Upper lobe of left lung (tissue), 6 donors: ENCODE measurements at regions not wholly inside any gene's neighbourhood (a gene's known extent, or its start where the extent isn't known, plus 50 kb on each side); places are given as distances from the start of the nearest gene placed in this dataset.

Experiments
- ATAC-seq, 2 donors: fragments of 200-7000 bp; cut with Tn5 transposase; one replicate each; pipeline ENCODE4 v1.9.1; 2022; ENCODE audit warnings: mild to moderate bottlenecking in 2 of 2, moderate library complexity in 2 of 2; ENCODE audit not compliant: low FRiP score in 2 of 2
- DNase-seq, 2 donors: peaks; one replicate each; pipeline ENCODE4 v3.0.0-alpha.2; 2019 to 2020
- H3K27ac ChIP-seq, 4 donors: fragments of 200-600 bp; sonication (generic); one replicate each; pipeline ENCODE4 v1.5.1; 2016 to 2019
- H3K27me3 ChIP-seq, 4 donors: fragments of 200-600 bp; sonication (generic); one replicate each; pipeline ENCODE4 v1.5.1; 2017 to 2019
- H3K36me3 ChIP-seq, 4 donors: fragments of 200-600 bp; sonication (generic); one replicate each; pipeline ENCODE4 v1.5.1; 2016 to 2019
- H3K4me1 ChIP-seq, 4 donors: fragments of 200-600 bp; sonication (generic); one replicate each; pipeline ENCODE4 v1.5.1; 2018 to 2019
- H3K4me3 ChIP-seq, 4 donors: fragments of 200-600 bp; sonication (generic); one replicate each; pipeline ENCODE4 v1.5.1; 2017 to 2019; ENCODE audit warnings: mild to moderate bottlenecking in 2 of 4, moderate library complexity in 1 of 4
- H3K9me3 ChIP-seq, 4 donors: fragments of 200-600 bp; sonication (generic); one replicate each; pipeline ENCODE4 v1.5.1; 2018 to 2019
- CTCF ChIP-seq, 6 experiments: fragments of 450-650 bp in 4 of 6; fragments of 200-600 bp in 2 of 6; sonication (generic) in 2 of 6; IDR thresholded peaks; one replicate each; pipeline ENCODE4 v1.5.1; 2016 to 2019; ENCODE audit warnings: antibody characterized with exemption in 6 of 6
- EP300 ChIP-seq, 4 donors: sonication (generic); formaldehyde crosslinking; IDR thresholded peaks; one replicate each; pipeline ENCODE4 v1.5.1; 2017; ENCODE audit warnings: antibody characterized with exemption in 4 of 4, control low read depth in 2 of 4
- POLR2A ChIP-seq, 4 donors: fragments of 450-650 bp; IDR thresholded peaks; one replicate each; pipeline ENCODE4 v1.5.1; 2016 to 2017; ENCODE audit warnings: antibody characterized with exemption in 4 of 4, mild to moderate bottlenecking in 2 of 4
- POLR2AphosphoS5 ChIP-seq, 2 donors: sonication (generic); formaldehyde crosslinking; IDR thresholded peaks; one replicate each; pipeline ENCODE4 v1.5.1; 2017; ENCODE audit warnings: antibody characterized with exemption in 2 of 2
- whole genome bisulfite sequencing, 2 donors: methylation state at CpG; one replicate each; pipeline ENCODE4 v1.1.5; 2017 to 2018; 5-methylcytosine and 5-hydroxymethylcytosine counted together
- donor health status: DM: no; HTN: no; CAD: no; lungs with moderate emphysema.
- donor health status: DM: no; HTN: yes; CAD: no; lungs with severe emphysema.

DNA sequence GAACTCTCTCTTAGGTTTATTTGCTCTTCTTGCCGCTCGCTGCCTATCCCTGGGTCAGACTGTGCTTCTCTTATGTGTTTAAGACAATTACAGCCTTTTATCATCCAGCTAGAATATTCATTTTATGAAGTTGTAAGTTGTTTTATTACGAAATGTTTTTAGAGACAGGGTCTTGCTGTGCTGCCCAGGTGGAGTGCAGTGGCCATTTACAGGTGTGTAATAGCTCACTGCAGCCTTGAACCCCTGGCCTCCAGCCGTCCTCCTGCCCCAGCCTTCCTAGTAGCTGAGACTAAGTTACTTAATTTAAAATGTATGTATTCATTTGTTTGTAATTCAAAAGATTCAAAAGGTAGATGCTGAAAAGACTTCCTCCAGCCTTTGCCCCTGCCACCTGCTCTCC is 99.0 kb upstream of the KIF26B start:
- Histone ChIP-seq H3K36me3 (no peaks in the 10 kb centered on the region), H3K9me3 (no peaks in the 10 kb centered on the region), H3K27ac (no peak overlapping the region), H3K4me3 (no peak overlapping the region), H3K4me1 (peaks cover 3 to 25% (median 9%) of the 10 kb centered on the region in 4 donors), H3K27me3 (no peaks in the 10 kb centered on the region)
- 57 to 74% methylated on average over 4 of the region's 4 CpGs for WGBS, 2 donors
- ATAC-seq (no peak), DNase-seq (no peak)
- TF ChIP-seq POLR2A (IDR thresholded peaks at IDR 0.05) (no peak), CTCF (IDR thresholded peaks at IDR 0.05) (no peak), POLR2AphosphoS5 (IDR thresholded peaks at IDR 0.05) (no peak), EP300 (IDR thresholded peaks at IDR 0.05) (no peak)

DNA sequence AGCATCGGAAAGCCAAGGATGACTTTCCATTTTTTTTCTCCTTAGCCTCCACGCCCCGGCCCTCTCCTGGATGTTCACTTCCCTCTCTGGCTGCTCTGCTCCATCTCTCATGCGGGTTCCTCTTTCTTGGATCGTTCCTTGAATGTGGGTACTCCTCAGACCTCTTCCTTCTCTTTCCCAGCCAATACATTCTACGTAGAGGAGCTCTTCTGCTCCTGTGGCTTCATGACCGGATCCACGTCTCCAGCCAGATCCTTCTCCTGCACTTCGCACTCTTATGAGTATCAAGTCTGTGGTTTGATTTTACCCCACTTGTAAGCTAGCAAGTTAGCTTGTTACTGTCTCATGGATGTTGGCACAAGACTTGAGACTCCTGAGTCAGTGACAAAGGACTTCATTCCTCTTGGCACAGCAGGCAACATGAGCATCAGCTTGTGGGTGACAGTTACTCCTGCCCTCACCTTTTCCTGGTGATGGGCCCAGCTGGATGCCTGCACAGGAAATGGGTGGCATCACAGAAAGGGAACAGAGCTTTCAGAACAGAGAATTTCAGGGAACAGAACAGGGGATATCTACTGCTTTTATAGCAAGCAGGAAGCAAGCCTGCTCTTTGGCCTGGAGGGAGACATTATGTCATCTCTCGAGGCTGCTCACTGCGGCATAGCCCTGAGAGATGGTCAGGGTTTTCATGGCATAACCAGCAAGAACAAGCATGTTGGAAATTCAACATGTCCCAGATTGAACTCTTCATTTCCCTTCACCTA is 100.1 kb upstream of the KIF26B start:
- H3K27ac ChIP-seq: peak overlapping the region in 2 of 4 donors; percentile 38 to 51
- H3K4me1 ChIP-seq: peaks cover 3 to 20% (median 9%) of the 10 kb centered on the region in 4 donors
- no peaks in the 10 kb centered on the region for H3K9me3 ChIP-seq
- H3K4me3 ChIP-seq: peak overlapping the region in 1 of 4 donors; percentile 15
- peak in 1 of 2 donors; percentile 54 for DNase-seq
- 75 to 82% methylated on average over 11 of the region's 11 CpGs for WGBS, 2 donors
- ATAC-seq: peak in 1 of 2 donors; percentile 63
- H3K36me3 ChIP-seq: no peaks in the 10 kb centered on the region
- TF ChIP-seq CTCF (IDR thresholded peaks at IDR 0.05) (no peak), POLR2AphosphoS5 (IDR thresholded peaks at IDR 0.05) (no peak), EP300 (IDR thresholded peaks at IDR 0.05) (no peak), POLR2A (IDR thresholded peaks at IDR 0.05) (no peak)
- H3K27me3 ChIP-seq: no peaks in the 10 kb centered on the region

DNA sequence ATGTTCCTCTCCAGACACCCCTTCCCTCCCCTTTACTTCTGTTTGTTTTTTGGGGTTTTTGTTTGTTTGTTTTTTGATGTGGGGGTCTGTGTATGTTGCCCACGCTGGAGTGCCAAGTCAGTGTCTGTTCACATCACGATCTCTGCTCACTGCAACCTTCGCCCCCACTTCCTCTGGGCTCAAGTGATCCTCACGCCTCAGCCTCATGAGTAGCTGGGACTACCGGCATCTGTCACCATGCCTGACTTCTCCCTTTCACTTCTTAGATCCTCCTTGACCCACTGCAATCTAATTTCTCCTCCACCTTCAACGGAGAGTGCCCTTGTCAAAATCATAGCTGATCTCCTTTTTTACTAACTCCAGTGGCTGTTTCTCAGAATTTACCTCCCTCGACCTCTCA is 100.7 kb upstream of the KIF26B start:
- no peak for TF ChIP-seq EP300 (IDR thresholded peaks at IDR 0.05)
- no peak for TF ChIP-seq CTCF (IDR thresholded peaks at IDR 0.05)
- no peak for TF ChIP-seq POLR2A (IDR thresholded peaks at IDR 0.05)
- no peak for TF ChIP-seq POLR2AphosphoS5 (IDR thresholded peaks at IDR 0.05)
- no peaks in the 10 kb centered on the region for H3K27me3 ChIP-seq
- 52 to 64% methylated on average over 7 of the region's 7 CpGs for WGBS, 2 donors
- H3K9me3 ChIP-seq: no peaks in the 10 kb centered on the region
- no peaks in the 10 kb centered on the region for H3K36me3 ChIP-seq
- ATAC-seq (peak in 1 of 2 donors; percentile 57), DNase-seq (peak in 1 of 2 donors; percentile 58)
- H3K27ac ChIP-seq: peak overlapping the region in 2 of 4 donors; percentile 38 to 51
- peak overlapping the region in 1 of 4 donors; percentile 15 for H3K4me3 ChIP-seq
- H3K4me1 ChIP-seq: peaks cover 3 to 20% (median 9%) of the 10 kb centered on the region in 4 donors

GRCh38 chr1:245052258-245052657 is 102.5 kb upstream of the KIF26B start:
- H3K27ac ChIP-seq: peak overlapping the region in 1 of 4 donors; percentile 53
- H3K4me1 ChIP-seq: peaks cover 3 to 20% (median 9%) of the 10 kb centered on the region in 4 donors
- H3K9me3 ChIP-seq: no peaks in the 10 kb centered on the region
- WGBS, 2 donors: 88 to 90% methylated on average over 10 of the region's 10 CpGs
- TF ChIP-seq CTCF (IDR thresholded peaks at IDR 0.05) (no peak), POLR2AphosphoS5 (IDR thresholded peaks at IDR 0.05) (no peak), EP300 (IDR thresholded peaks at IDR 0.05) (no peak), POLR2A (IDR thresholded peaks at IDR 0.05) (no peak)
- no peak overlapping the region for H3K4me3 ChIP-seq
- no peaks in the 10 kb centered on the region for H3K27me3 ChIP-seq
- ATAC-seq (no peak), DNase-seq (peak in 1 of 2 donors; percentile 8)
- H3K36me3 ChIP-seq: no peaks in the 10 kb centered on the region
